OCI-LY3 (cell line): ENCODE measurements at regions not wholly inside any gene's neighbourhood (a gene's known extent, or its start where the extent isn't known, plus 50 kb on each side); places are given as distances from the start of the nearest gene placed in this dataset.

Experiments used
- H2AFZ ChIP-seq: fragments of 200-600, 300-600 bp; shearing (Covaris generic); 2 replicates; pipeline ENCODE4 v1.6.0; 2014; ENCODE audit warnings: antibody characterized with exemption, low read depth, low read length
- H3K27ac ChIP-seq: fragments of 200-600, 300-600 bp; sonication (generic); 2 replicates; pipeline ENCODE4 v1.5.1; 2014; ENCODE audit warnings: mild to moderate bottlenecking, low read length, moderate library complexity, mixed read lengths
- H3K27me3 ChIP-seq: fragments of 200-600, 300-600 bp; sonication (generic); 2 replicates; pipeline ENCODE4 v1.6.1; 2014; ENCODE audit warnings: low read depth, low read length, mixed read lengths
- H3K36me3 ChIP-seq: fragments of 200-600, 300-600 bp; sonication (generic); replicated peaks from 2 replicates; pipeline ENCODE3; 2014; ENCODE audit warnings: low read depth, low read length, mixed read lengths
- H3K4me1 ChIP-seq: fragments of 300-600, 200-600 bp; sonication (generic); 2 replicates; pipeline ENCODE4 v1.6.1; 2014; ENCODE audit warnings: low read length, mixed read lengths
- H3K4me2 ChIP-seq: fragments of 200-600, 300-600 bp; sonication (generic); 2 replicates; pipeline ENCODE4 v1.6.1; 2014; ENCODE audit warnings: low read length, mixed read lengths
- H3K4me3 ChIP-seq: fragments of 300-600, 200-600 bp; sonication (generic); 2 replicates; pipeline ENCODE4 v1.5.1; 2014; ENCODE audit warnings: antibody characterized with exemption, mild to moderate bottlenecking, low read length, moderate library complexity
- H3K79me2 ChIP-seq: fragments of 300-600, 200-600 bp; shearing (Covaris generic); 2 replicates; pipeline ENCODE4 v1.6.1; 2014; ENCODE audit warnings: mild to moderate bottlenecking, low read length, mixed read lengths
- H3K9ac ChIP-seq: fragments of 300-600, 200-600 bp; shearing (Covaris generic); 2 replicates; pipeline ENCODE4 v1.6.0; 2014; ENCODE audit warnings: mild to moderate bottlenecking, low read length, moderate library complexity
- H3K9me3 ChIP-seq: fragments of 200-600, 300-600 bp; shearing (Covaris generic); 2 replicates; pipeline ENCODE4 v1.6.1; 2014; ENCODE audit warnings: low read length, mixed read lengths; ENCODE audit not compliant: insufficient read depth
- H4K20me1 ChIP-seq: fragments of 200-600, 300-600 bp; sonication (generic); 2 replicates; pipeline ENCODE4 v1.6.1; 2016; ENCODE audit warnings: low read length, mixed read lengths; ENCODE audit not compliant: insufficient read depth
- CTCF ChIP-seq: fragments of 200-600, 300-600 bp; sonication (generic); IDR thresholded peaks from 2 replicates; pipeline ENCODE4 v1.5.1; 2014; ENCODE audit warnings: antibody characterized with exemption, low read length, low read depth
- EZH2phosphoT487 ChIP-seq: fragments of 200-600 bp; shearing (Covaris generic); IDR thresholded peaks from 2 replicates; pipeline ENCODE4 v1.6.1; 2018; ENCODE audit warnings: antibody characterized with exemption, mixed run types, low read depth

- TF ChIP-seq EZH2phosphoT487, result peak; percentile 56; the same call in 1 of the 2 replicates
- TF ChIP-seq CTCF, result no peak; the same call in 1 of the 2 replicates
- H4K20me1 ChIP-seq, result no peaks in the 10 kb centered on the region
- peak overlapping the region; percentile 51 for H3K27ac ChIP-seq
- peak overlapping the region; percentile 5; the same call in 1 of the 2 replicates for H3K4me3 ChIP-seq
- H3K9me3 ChIP-seq, result no peaks in the 10 kb centered on the region
- H3K4me2 ChIP-seq, result peak overlapping the region; percentile 57
- H3K9ac ChIP-seq, result no peak overlapping the region; the same call in 1 of the 2 replicates
- H3K27me3 ChIP-seq, result peaks cover 58% of the 10 kb centered on the region
- H3K4me1 ChIP-seq, result peaks cover 57% of the 10 kb centered on the region
- no peak overlapping the region for H2AFZ ChIP-seq
- no peaks in the 10 kb centered on the region for H3K79me2 ChIP-seq
- H3K36me3 ChIP-seq, result no peaks in the 10 kb centered on the region
These were observed 235.4 kb upstream of the SLC14A2 start for GRCh38 chr18:45379903-45380302.

- H3K9ac ChIP-seq, result no peak overlapping the region
- H3K4me2 ChIP-seq, result no peak overlapping the region
- TF ChIP-seq EZH2phosphoT487 (no peak), CTCF (no peak)
- H3K27me3 ChIP-seq, result peaks cover 54% of the 10 kb centered on the region
- no peaks in the 10 kb centered on the region for H3K9me3 ChIP-seq
- no peaks in the 10 kb centered on the region for H4K20me1 ChIP-seq
- no peak overlapping the region for H2AFZ ChIP-seq
- no peak overlapping the region for H3K27ac ChIP-seq
- H3K4me3 ChIP-seq, result no peak overlapping the region
- peaks cover 65% of the 10 kb centered on the region for H3K4me1 ChIP-seq
- H3K36me3 ChIP-seq, result no peaks in the 10 kb centered on the region
- H3K79me2 ChIP-seq, result no peaks in the 10 kb centered on the region
These were observed 234.0 kb upstream of the SLC14A2 start for GRCh38 chr18:45381282-45381681.

DNA sequence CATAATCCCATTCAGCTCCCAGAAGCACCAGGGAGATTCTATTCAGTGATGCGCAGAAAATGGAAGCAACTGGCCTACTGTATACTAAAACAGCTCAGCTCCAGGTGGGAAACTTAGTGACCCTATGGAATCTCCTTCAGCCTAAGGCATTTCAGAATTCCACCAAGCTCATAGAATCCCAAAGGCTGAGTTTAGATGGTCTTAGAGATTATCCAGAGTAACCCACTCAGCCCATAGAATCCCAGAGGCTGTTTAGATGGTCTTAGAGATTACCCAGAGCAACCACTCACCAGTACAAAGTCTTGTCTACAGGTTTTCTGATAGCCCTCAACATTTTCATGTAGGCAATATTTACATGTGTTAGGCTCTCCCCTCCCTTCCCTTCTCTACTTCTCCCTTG is 232.0 kb upstream of the SLC14A2 start:
- Histone ChIP-seq H3K79me2 (no peaks in the 10 kb centered on the region), H4K20me1 (no peaks in the 10 kb centered on the region), H3K9me3 (no peaks in the 10 kb centered on the region), H3K9ac (no peak overlapping the region), H3K36me3 (no peaks in the 10 kb centered on the region), H3K4me3 (no peak overlapping the region), H3K27ac (no peak overlapping the region), H3K4me2 (no peak overlapping the region), H2AFZ (no peak overlapping the region), H3K27me3 (peaks cover 34% of the 10 kb centered on the region), H3K4me1 (peaks cover 60% of the 10 kb centered on the region)
- TF ChIP-seq CTCF (no peak), EZH2phosphoT487 (no peak)

DNA sequence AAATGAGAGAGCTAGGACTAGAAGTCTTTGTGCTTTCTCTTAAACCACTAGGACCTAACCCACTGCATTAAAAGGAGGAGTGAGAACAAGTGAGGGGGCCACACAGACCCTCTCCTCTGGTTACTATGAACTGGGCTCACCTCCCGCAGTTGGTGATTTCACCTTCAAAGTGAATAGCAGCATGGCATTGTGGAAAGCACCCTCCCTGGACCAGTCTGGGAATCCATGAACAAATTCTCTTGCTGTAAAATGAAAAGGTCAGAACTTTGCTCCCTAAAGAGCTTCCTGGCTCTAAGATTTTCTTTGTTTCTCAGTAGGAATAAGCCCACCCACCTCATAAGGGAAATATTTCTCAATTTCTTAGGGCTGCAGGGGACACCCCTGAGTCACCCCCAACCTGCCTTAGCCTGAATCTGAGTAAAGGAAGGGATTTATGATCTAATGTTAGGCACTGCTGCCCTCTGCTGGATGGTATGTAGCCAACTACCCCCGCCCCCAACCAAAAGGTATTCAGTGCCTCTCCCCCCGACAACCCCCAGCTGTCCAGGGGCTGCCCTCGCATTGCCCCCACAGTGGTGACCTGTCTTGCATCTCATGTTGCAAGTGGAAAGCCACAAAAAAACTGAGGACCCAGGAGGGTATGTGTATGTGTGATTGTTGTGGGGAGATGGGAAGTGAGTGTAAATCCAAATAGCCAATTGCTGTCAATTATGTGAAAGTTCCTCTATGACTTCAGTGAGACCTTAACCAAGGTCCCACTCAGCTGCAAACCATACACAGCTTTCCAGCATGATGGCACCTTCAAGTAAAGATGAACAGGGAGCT is 230.9 kb upstream of the SLC14A2 start:
- H2AFZ ChIP-seq, result peak overlapping the region; percentile 34; the same call in 1 of the 2 replicates
- no peaks in the 10 kb centered on the region for H3K79me2 ChIP-seq
- no peaks in the 10 kb centered on the region for H4K20me1 ChIP-seq
- no peaks in the 10 kb centered on the region for H3K36me3 ChIP-seq
- H3K9me3 ChIP-seq, result no peaks in the 10 kb centered on the region
- peak overlapping the region; percentile 39; the same call in 1 of the 2 replicates for H3K4me3 ChIP-seq
- no peak for TF ChIP-seq EZH2phosphoT487
- peak; percentile 99 for TF ChIP-seq CTCF
- H3K4me2 ChIP-seq, result peak overlapping the region; percentile 65
- peaks cover 57% of the 10 kb centered on the region for H3K4me1 ChIP-seq
- H3K9ac ChIP-seq, result no peak overlapping the region
- H3K27me3 ChIP-seq, result peaks cover 34% of the 10 kb centered on the region
- H3K27ac ChIP-seq, result no peak overlapping the region
